ENCODE measurements at regions not wholly inside any gene's neighbourhood (a gene's known extent, or its start where the extent isn't known, plus 50 kb on each side); places are given as distances from the start of the nearest gene placed in this dataset.

DNA sequence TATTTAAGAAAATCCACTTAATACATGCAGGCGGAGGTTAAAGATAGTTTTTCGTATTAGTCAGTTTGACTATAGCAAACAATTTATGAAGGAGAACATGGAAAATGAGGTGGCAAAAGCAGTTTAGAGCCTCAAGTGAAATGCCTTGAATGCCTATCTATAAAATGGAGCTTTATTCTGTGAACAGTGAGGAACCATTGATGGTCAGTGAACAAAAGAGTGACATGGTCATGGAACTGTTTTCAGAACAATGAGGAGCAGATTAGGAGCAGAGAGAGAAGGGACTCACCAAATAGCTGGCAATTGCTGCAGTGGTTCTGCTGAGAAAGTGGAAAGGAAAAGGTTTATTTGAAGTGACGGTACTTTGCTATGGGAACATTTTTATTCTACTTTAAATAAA lies 299.8 kb downstream of the DUSP10 start:
- TF ChIP-seq, protein P1, sequence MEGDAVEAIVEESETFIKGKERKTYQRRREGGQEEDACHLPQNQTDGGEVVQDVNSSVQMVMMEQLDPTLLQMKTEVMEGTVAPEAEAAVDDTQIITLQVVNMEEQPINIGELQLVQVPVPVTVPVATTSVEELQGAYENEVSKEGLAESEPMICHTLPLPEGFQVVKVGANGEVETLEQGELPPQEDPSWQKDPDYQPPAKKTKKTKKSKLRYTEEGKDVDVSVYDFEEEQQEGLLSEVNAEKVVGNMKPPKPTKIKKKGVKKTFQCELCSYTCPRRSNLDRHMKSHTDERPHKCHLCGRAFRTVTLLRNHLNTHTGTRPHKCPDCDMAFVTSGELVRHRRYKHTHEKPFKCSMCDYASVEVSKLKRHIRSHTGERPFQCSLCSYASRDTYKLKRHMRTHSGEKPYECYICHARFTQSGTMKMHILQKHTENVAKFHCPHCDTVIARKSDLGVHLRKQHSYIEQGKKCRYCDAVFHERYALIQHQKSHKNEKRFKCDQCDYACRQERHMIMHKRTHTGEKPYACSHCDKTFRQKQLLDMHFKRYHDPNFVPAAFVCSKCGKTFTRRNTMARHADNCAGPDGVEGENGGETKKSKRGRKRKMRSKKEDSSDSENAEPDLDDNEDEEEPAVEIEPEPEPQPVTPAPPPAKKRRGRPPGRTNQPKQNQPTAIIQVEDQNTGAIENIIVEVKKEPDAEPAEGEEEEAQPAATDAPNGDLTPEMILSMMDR (IDR thresholded peaks at IDR 0.05; ENCODE audit: poor library complexity, severe bottlenecking): no peak
- TF ChIP-seq SMC3 (conservative IDR thresholded peaks at IDR 0.05; ENCODE audit: poor library complexity) (no peak), EZH2 (IDR thresholded peaks at IDR 0.05; ENCODE audit: borderline replicate concordance, insufficient read depth, low read length, poor library complexity, severe bottlenecking) (no peak), EP300 (conservative IDR thresholded peaks at IDR 0.05; ENCODE audit: poor library complexity, severe bottlenecking) (no peak), POLR2AphosphoS5 (IDR thresholded peaks at IDR 0.05) (no peak), TAF1 (IDR thresholded peaks at IDR 0.05; ENCODE audit: low read depth) (no peak)
- TF ChIP-seq, protein P2, sequence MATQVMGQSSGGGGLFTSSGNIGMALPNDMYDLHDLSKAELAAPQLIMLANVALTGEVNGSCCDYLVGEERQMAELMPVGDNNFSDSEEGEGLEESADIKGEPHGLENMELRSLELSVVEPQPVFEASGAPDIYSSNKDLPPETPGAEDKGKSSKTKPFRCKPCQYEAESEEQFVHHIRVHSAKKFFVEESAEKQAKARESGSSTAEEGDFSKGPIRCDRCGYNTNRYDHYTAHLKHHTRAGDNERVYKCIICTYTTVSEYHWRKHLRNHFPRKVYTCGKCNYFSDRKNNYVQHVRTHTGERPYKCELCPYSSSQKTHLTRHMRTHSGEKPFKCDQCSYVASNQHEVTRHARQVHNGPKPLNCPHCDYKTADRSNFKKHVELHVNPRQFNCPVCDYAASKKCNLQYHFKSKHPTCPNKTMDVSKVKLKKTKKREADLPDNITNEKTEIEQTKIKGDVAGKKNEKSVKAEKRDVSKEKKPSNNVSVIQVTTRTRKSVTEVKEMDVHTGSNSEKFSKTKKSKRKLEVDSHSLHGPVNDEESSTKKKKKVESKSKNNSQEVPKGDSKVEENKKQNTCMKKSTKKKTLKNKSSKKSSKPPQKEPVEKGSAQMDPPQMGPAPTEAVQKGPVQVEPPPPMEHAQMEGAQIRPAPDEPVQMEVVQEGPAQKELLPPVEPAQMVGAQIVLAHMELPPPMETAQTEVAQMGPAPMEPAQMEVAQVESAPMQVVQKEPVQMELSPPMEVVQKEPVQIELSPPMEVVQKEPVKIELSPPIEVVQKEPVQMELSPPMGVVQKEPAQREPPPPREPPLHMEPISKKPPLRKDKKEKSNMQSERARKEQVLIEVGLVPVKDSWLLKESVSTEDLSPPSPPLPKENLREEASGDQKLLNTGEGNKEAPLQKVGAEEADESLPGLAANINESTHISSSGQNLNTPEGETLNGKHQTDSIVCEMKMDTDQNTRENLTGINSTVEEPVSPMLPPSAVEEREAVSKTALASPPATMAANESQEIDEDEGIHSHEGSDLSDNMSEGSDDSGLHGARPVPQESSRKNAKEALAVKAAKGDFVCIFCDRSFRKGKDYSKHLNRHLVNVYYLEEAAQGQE (IDR thresholded peaks at IDR 0.05; ENCODE audit: borderline replicate concordance): no peak
